Suppressor macrophage treated with lipopolysaccharide for 4 hours (primary cell): ENCODE measurements at regions not wholly inside any gene's neighbourhood (a gene's known extent, or its start where the extent isn't known, plus 50 kb on each side); places are given as distances from the start of the nearest gene placed in this dataset.
"Not testable (repeated sequence)": the region's sequence is repeated elsewhere in the genome, so short reads cannot be mapped to it uniquely, and the experiment has no call there.

ENCODE experiments used
- DNase-seq: peaks from one replicate; pipeline ENCODE4 v3.0.0-alpha.2; 2020

GRCh38 chr6:77063494-77063893 lies 399.8 kb downstream of the HTR1B start:
- DNase-seq, result no peak

GRCh38 chr6:77055711-77056110 lies 407.6 kb downstream of the HTR1B start:
- DNase-seq, result no peak

- DNase-seq, result no peak
Measured at GRCh38 chr6:77040568-77041195, 422.6 kb downstream of the HTR1B start.

- no peak for DNase-seq
Measured at GRCh38 chr6:77038807-77039206, 424.5 kb downstream of the HTR1B start.

- no peak for DNase-seq
Measured at GRCh38 chr6:77037439-77037838, 425.9 kb downstream of the HTR1B start.

GRCh38 chr6:77036400-77036799 lies 426.9 kb downstream of the HTR1B start:
- no peak for DNase-seq

GRCh38 chr6:77034161-77034560 lies 429.1 kb downstream of the HTR1B start:
- no peak for DNase-seq

- no peak for DNase-seq
Measured at GRCh38 chr6:77030929-77031674, 432.2 kb downstream of the HTR1B start.

- DNase-seq, result no peak
Measured at GRCh38 chr6:77026341-77026740, 436.9 kb downstream of the HTR1B start.

GRCh38 chr6:77025736-77026223 lies 437.5 kb downstream of the HTR1B start:
- DNase-seq, result no peak

- no peak for DNase-seq
Measured at GRCh38 chr6:77021778-77022177, 441.5 kb downstream of the HTR1B start.

GRCh38 chr6:77021232-77021631 lies 442.1 kb downstream of the HTR1B start:
- no peak for DNase-seq

GRCh38 chr6:77019081-77019480 lies 444.2 kb downstream of the HTR1B start:
- no peak for DNase-seq

- no peak for DNase-seq
Measured at GRCh38 chr6:77017537-77017936, 445.8 kb downstream of the HTR1B start.

- DNase-seq, result no peak
Measured at GRCh38 chr6:77015350-77015749, 447.9 kb downstream of the HTR1B start.

- no peak for DNase-seq
Measured at GRCh38 chr6:77011929-77012545, 451.3 kb downstream of the HTR1B start.

- DNase-seq, result no peak
Measured at GRCh38 chr6:77010931-77011542, 452.3 kb downstream of the HTR1B start.

GRCh38 chr6:76992553-76992952 lies 470.7 kb downstream of the HTR1B start:
- no peak for DNase-seq

GRCh38 chr6:76984572-76984971 lies 478.7 kb downstream of the HTR1B start:
- no peak for DNase-seq

- no peak for DNase-seq
Measured at GRCh38 chr6:76982476-76983199, 480.7 kb downstream of the HTR1B start.

- no peak for DNase-seq
Measured at GRCh38 chr6:76972474-76972873, 490.8 kb downstream of the HTR1B start.

- DNase-seq, result not testable (repeated sequence)
Measured at GRCh38 chr6:76959177-76959576, 504.1 kb downstream of the HTR1B start.
